OCI-LY7 (cell line): ENCODE measurements at regions not wholly inside any gene's neighbourhood (a gene's known extent, or its start where the extent isn't known, plus 50 kb on each side); places are given as distances from the start of the nearest gene placed in this dataset.

Experiments used
- BruUV-seq: library from RNA; stranded (reverse); fragments of 400-500 nt; replicated peaks from 2 replicates; lab custom pipeline; 2021; lab: Mats Ljungman, UMichigan
- CTCF ChIA-PET: fragments of 300-600 bp; sonication (Branson Sonifier 250); formaldehyde crosslinking; loops from one replicate; lab custom pipeline; 2022; ENCODE audit warnings: antibody characterized with exemption; ENCODE audit not compliant: unreplicated experiment; lab: Charles Lee
- POLR2A ChIA-PET: fragments of 300-600 bp; sonication (Branson Sonifier 250); formaldehyde crosslinking; loops from one replicate; lab custom pipeline; 2022; ENCODE audit warnings: antibody characterized with exemption; lab: Charles Lee
- DNase-seq: peaks from one replicate; pipeline ENCODE4 v3.0.0-alpha.2; 2015; ENCODE audit warnings: low spot score
- H2AFZ ChIP-seq: fragments of 200-600 bp; sonication (generic), shearing (Covaris generic); 2 replicates; pipeline ENCODE4 v1.6.1; 2014; ENCODE audit warnings: mild to moderate bottlenecking, antibody characterized with exemption, low read length, moderate library complexity
- H3K27ac ChIP-seq: fragments of 200-600 bp; sonication (generic); 2 replicates; pipeline ENCODE4 v1.5.1; 2014; ENCODE audit warnings: mixed run types, low read depth, mild to moderate bottlenecking, moderate library complexity, low read length, inconsistent platforms; ENCODE audit not compliant: poor library complexity, severe bottlenecking
- H3K36me3 ChIP-seq: fragments of 200-600 bp; sonication (generic); 2 replicates; pipeline ENCODE4 v1.6.1; 2014; ENCODE audit warnings: mild to moderate bottlenecking, antibody characterized with exemption, low read length, moderate library complexity, mixed read lengths; ENCODE audit not compliant: insufficient read depth
- H3K4me1 ChIP-seq: fragments of 200-600 bp; sonication (generic); 2 replicates; pipeline ENCODE4 v1.5.1; 2014; ENCODE audit warnings: mild to moderate bottlenecking, low read length; ENCODE audit not compliant: insufficient read depth, poor library complexity, severe bottlenecking
- H3K4me2 ChIP-seq: fragments of 200-600 bp; sonication (generic); 2 replicates; pipeline ENCODE4 v1.6.1; 2014; ENCODE audit warnings: mild to moderate bottlenecking, low read length
- H3K4me3 ChIP-seq: fragments of 200-600 bp; sonication (generic); 2 replicates; pipeline ENCODE4 v1.5.1; 2014; ENCODE audit warnings: mild to moderate bottlenecking, low read depth, low read length; ENCODE audit not compliant: poor library complexity, severe bottlenecking
- H3K79me2 ChIP-seq: fragments of 200-600 bp; sonication (generic); 2 replicates; pipeline ENCODE4 v1.6.1; 2016; ENCODE audit warnings: low read depth, mild to moderate bottlenecking, low read length, moderate library complexity, mixed read lengths; ENCODE audit not compliant: insufficient read depth
- H3K9me2 ChIP-seq: fragments of 200-600 bp; sonication (generic); 2 replicates; pipeline ENCODE4 v1.6.1; 2016; ENCODE audit warnings: mild to moderate bottlenecking, low read length, mixed read lengths; ENCODE audit not compliant: insufficient read depth
- H3K9me3 ChIP-seq: fragments of 200-600 bp; sonication (generic); 2 replicates; pipeline ENCODE4 v1.6.1; 2014; ENCODE audit warnings: mild to moderate bottlenecking, mixed run types, low read length, mixed read lengths
- H4K20me1 ChIP-seq: fragments of 200-600 bp; sonication (generic); 2 replicates; pipeline ENCODE4 v1.6.1; 2014; ENCODE audit warnings: mild to moderate bottlenecking, antibody characterized with exemption, low read length, moderate library complexity, mixed read lengths; ENCODE audit not compliant: insufficient read depth
- EZH2phosphoT487 ChIP-seq: fragments of 200-600 bp; sonication (generic); IDR thresholded peaks from 2 replicates; pipeline ENCODE4 v1.6.1; 2018; ENCODE audit warnings: low read depth, borderline replicate concordance, mild to moderate bottlenecking, mixed run types, antibody characterized with exemption, low read length, moderate library complexity, mixed read lengths
- intact Hi-C: fragments of 100-400 bp; cut with micrococcal nuclease; formaldehyde crosslinking; loops from one replicate; pipeline ENCODE4 v1.10.0; 2022; ENCODE audit not compliant: unreplicated experiment
- TF ChIP-seq, protein P1 (sequence below): fragments of 200-600 bp; sonication (generic); conservative IDR thresholded peaks from 2 replicates; pipeline ENCODE4 v1.5.1; 2014; ENCODE audit warnings: mild to moderate bottlenecking, antibody characterized with exemption, low read length, moderate library complexity, mixed read lengths

DNA sequence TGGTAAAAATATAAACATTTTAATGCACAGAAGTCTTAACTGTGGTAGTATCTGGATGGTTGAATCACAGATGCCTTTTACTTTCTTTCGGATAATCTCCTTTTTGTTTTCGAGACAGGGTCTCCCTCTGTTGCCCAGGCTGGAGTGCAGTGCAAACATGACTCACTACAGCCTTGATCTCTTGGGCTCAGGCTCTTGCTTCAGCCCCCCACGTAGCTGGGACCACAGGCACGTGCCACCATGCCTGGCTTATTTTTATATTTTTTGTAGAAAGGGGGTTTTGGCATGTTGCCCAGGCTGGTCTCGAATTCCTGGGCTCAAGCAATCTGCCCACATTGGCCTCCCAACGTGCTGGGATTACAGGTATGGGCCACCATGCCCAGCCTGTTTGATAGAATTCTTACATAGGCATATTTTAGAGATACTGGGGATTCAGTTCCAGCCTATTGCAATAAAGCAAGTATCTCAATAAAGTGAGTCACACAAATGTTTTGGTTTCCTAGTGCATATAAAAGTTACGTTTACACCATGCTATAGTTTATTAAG, 99.2 kb downstream of the SNAPC1 start:
- Histone ChIP-seq H3K4me2 (no peak overlapping the region), H3K27ac (no peak overlapping the region), H3K9me2 (no peaks in the 10 kb centered on the region), H3K9me3 (no peaks in the 10 kb centered on the region), H2AFZ (no peak overlapping the region), H4K20me1 (no peaks in the 10 kb centered on the region), H3K79me2 (no peaks in the 10 kb centered on the region), H3K4me3 (no peak overlapping the region), H3K4me1 (no peaks in the 10 kb centered on the region), H3K36me3 (no peaks in the 10 kb centered on the region)
- ChIA-PET CTCF (no interaction called here), POLR2A (interaction anchor here (0.7 kb wide), 1 partner anchor 74 kb away, joined by 3 read pairs; no protein-coding TSS in a partner anchor)
- intact Hi-C loops: no loop called here
- no TSS peak for BruUV-seq
- no peak for DNase-seq
- TF ChIP-seq, protein P1, sequence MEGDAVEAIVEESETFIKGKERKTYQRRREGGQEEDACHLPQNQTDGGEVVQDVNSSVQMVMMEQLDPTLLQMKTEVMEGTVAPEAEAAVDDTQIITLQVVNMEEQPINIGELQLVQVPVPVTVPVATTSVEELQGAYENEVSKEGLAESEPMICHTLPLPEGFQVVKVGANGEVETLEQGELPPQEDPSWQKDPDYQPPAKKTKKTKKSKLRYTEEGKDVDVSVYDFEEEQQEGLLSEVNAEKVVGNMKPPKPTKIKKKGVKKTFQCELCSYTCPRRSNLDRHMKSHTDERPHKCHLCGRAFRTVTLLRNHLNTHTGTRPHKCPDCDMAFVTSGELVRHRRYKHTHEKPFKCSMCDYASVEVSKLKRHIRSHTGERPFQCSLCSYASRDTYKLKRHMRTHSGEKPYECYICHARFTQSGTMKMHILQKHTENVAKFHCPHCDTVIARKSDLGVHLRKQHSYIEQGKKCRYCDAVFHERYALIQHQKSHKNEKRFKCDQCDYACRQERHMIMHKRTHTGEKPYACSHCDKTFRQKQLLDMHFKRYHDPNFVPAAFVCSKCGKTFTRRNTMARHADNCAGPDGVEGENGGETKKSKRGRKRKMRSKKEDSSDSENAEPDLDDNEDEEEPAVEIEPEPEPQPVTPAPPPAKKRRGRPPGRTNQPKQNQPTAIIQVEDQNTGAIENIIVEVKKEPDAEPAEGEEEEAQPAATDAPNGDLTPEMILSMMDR: no peak
- no peak for TF ChIP-seq EZH2phosphoT487

DNA sequence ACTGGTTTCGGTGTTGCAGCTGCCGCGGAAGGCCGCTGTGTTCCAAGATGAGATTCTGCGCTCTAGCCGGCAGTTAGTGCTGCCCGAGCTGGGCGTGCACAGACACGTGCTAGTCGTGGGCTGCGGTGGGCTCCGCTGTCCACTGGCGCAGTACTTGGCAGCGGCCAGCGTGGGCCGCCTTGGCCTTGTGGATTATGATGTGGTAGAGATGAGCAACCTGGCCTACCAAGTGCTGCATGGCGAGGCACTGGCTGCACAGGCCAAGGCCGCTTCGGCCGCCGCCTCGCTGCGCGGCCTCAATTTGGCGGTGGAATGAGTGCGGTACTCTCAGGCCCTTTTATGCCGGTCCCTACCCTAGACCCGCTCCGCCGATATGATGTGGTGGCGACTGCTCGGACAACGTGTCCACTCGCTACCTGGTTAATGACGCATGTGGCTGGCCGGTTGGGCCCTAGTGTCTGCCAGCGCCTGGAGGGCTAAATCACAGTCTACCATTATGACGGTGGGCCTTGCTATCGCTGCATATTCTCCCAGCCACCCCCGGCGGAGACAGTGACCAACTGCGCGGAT, 102.2 kb downstream of the SNAPC1 start:
- TF ChIP-seq EZH2phosphoT487: no peak
- TF ChIP-seq, protein P1: no peak
- H3K36me3 ChIP-seq: no peaks in the 10 kb centered on the region
- H3K4me3 ChIP-seq: no peak overlapping the region
- no peak overlapping the region for H3K4me2 ChIP-seq
- H3K9me3 ChIP-seq: no peaks in the 10 kb centered on the region
- H2AFZ ChIP-seq: no peak overlapping the region
- intact Hi-C loops: no loop called here
- DNase-seq: no peak
- no peaks in the 10 kb centered on the region for H4K20me1 ChIP-seq
- H3K27ac ChIP-seq: no peak overlapping the region
- BruUV-seq: no TSS peak
- POLR2A ChIA-PET: no interaction called here
- no peaks in the 10 kb centered on the region for H3K4me1 ChIP-seq
- no peaks in the 10 kb centered on the region for H3K9me2 ChIP-seq
- H3K79me2 ChIP-seq: no peaks in the 10 kb centered on the region
- CTCF ChIA-PET: no interaction called here
